Nephron progenitor cell (in vitro differentiated cells): ENCODE measurements at regions not wholly inside any gene's neighbourhood (a gene's known extent, or its start where the extent isn't known, plus 50 kb on each side); places are given as distances from the start of the nearest gene placed in this dataset.

Experiments
- DNase-seq: peaks from one replicate; pipeline ENCODE4 v3.0.0; 2021
- H3K27ac Mint-ChIP-seq: 2 replicates; pipeline ENCODE4 v1.8.0; 2021; ENCODE audit warnings: mild to moderate bottlenecking, moderate library complexity, mixed read lengths
- H3K27me3 Mint-ChIP-seq: 2 replicates; pipeline ENCODE4 v1.8.0; 2021; ENCODE audit warnings: mild to moderate bottlenecking, low read depth, mixed read lengths; ENCODE audit not compliant: poor library complexity
- H3K36me3 Mint-ChIP-seq: 2 replicates; pipeline ENCODE4 v1.8.0; 2021; ENCODE audit warnings: low read depth, mixed read lengths
- H3K4me1 Mint-ChIP-seq: 2 replicates; pipeline ENCODE4 v1.8.0; 2021; ENCODE audit warnings: mixed read lengths
- H3K4me3 Mint-ChIP-seq: 2 replicates; pipeline ENCODE4 v1.8.0; 2021; ENCODE audit warnings: mild to moderate bottlenecking, moderate library complexity, mixed read lengths
- H3K9me3 Mint-ChIP-seq: 2 replicates; pipeline ENCODE4 v1.8.0; 2021; ENCODE audit warnings: mild to moderate bottlenecking, moderate library complexity, mixed read lengths
- TF ChIP-seq, protein P1 (sequence below): fragments of 200-600 bp; sonication (generic); IDR thresholded peaks from 2 replicates; pipeline ENCODE4 v1.5.0; 2021; ENCODE audit warnings: antibody characterized with exemption

DNA sequence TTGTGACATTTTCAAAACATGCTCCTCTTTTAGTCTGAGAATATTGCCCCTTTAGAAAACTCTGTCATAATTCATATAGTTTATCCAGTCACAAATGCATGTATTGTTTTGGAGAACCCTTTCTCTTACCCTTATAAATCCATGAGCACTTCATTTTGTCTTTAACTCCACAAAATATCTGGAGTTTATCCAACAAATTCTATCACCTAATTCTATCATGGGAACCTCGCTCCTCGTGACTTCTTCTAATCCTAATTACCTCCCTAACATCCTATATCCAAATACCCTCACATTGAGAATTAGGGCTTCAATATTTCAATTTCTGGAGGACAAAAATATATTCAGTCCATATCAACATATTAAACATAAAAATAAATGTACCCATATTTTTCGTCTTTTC, 1565.9 kb downstream of the ARAP2 start:
- DNase-seq: no peak
- TF ChIP-seq, protein P1, sequence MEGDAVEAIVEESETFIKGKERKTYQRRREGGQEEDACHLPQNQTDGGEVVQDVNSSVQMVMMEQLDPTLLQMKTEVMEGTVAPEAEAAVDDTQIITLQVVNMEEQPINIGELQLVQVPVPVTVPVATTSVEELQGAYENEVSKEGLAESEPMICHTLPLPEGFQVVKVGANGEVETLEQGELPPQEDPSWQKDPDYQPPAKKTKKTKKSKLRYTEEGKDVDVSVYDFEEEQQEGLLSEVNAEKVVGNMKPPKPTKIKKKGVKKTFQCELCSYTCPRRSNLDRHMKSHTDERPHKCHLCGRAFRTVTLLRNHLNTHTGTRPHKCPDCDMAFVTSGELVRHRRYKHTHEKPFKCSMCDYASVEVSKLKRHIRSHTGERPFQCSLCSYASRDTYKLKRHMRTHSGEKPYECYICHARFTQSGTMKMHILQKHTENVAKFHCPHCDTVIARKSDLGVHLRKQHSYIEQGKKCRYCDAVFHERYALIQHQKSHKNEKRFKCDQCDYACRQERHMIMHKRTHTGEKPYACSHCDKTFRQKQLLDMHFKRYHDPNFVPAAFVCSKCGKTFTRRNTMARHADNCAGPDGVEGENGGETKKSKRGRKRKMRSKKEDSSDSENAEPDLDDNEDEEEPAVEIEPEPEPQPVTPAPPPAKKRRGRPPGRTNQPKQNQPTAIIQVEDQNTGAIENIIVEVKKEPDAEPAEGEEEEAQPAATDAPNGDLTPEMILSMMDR: no peak
- Mint-ChIP-seq H3K36me3 (no peaks in the 10 kb centered on the region), H3K4me1 (no peaks in the 10 kb centered on the region), H3K4me3 (no peak overlapping the region), H3K9me3 (no peaks in the 10 kb centered on the region), H3K27ac (no peak overlapping the region), H3K27me3 (no peaks in the 10 kb centered on the region)

DNA sequence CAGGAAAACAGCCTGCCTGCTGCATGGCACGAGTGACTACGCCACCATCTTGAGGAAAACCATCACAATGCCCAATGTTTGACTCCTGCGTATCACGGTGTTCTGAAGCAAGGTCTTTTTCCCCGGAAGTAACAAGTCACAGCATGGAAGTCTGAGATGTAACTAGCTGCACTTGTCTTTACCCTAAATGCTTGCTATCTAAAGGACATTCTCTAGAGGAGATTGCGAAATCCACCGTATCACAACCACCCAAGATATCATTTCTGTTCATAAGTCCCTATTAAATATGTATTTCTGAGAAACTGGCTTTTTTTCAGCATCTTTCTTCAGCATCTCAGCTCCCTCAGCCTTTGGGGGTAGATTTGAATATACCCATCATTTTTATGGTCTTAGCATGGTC, 1565.1 kb downstream of the ARAP2 start:
- H3K27ac Mint-ChIP-seq: no peak overlapping the region
- H3K36me3 Mint-ChIP-seq: no peaks in the 10 kb centered on the region
- no peaks in the 10 kb centered on the region for H3K9me3 Mint-ChIP-seq
- H3K27me3 Mint-ChIP-seq: no peaks in the 10 kb centered on the region
- H3K4me1 Mint-ChIP-seq: no peaks in the 10 kb centered on the region
- H3K4me3 Mint-ChIP-seq: no peak overlapping the region
- no peak for DNase-seq
- TF ChIP-seq, protein P1: no peak

DNA sequence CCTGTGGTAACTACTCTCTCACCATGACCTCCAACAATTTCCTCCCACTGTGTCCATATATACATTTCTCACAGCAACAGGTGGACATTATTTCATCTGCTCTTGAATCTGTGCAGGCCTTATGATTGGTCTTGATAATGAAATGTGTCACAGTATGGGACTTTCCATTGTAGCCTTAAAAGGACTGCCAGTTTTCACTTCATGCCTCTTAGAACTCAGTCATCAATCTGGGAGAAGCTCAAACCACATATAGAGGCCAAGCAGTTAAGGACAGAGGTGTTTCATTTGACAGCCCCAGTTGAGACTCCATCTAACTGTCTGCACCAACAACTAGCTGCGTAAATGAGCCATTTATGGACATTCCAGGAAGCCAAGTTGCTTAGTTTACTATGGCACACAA, 1534.8 kb downstream of the ARAP2 start:
- Mint-ChIP-seq H3K27me3 (no peaks in the 10 kb centered on the region), H3K4me1 (no peaks in the 10 kb centered on the region), H3K9me3 (peaks cover 46% of the 10 kb centered on the region), H3K4me3 (no peak overlapping the region), H3K36me3 (no peaks in the 10 kb centered on the region), H3K27ac (no peak overlapping the region)
- no peak for DNase-seq
- TF ChIP-seq, protein P1: no peak

DNA sequence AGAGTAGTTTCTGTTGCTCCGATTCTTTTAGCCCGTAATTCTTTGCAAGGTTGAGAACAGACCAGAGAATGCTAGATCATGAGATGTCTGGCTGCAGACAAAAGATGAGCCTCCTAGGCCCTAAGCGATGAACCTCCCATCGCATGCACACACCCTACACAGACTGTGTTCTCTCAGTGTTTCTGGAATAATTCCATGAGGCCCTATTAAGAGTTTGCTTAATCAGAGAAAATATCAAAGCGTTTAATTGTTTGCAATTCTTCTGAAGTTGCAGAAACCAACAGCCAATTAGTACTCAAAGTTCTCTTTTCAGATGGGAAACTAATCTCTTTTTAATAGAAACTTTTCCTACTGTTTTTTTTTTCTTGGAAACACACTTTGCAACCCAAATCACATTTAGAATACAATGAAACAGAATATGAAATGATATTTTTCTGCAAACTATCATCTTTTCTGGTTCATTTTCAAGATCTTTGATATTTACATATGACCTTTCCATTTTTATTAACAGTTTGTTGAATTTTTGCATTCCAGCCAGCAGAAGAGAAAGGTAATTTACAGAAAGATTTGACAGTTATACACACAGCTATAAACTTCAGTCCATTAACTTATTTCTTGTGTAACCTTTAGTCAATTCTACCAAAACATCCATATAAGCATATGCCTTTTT, 1525.6 kb downstream of the ARAP2 start:
- Mint-ChIP-seq H3K36me3 (no peaks in the 10 kb centered on the region), H3K4me1 (no peaks in the 10 kb centered on the region), H3K27ac (no peak overlapping the region), H3K4me3 (no peak overlapping the region), H3K27me3 (no peaks in the 10 kb centered on the region), H3K9me3 (no peaks in the 10 kb centered on the region)
- no peak for DNase-seq
- TF ChIP-seq, protein P1: no peak

DNA sequence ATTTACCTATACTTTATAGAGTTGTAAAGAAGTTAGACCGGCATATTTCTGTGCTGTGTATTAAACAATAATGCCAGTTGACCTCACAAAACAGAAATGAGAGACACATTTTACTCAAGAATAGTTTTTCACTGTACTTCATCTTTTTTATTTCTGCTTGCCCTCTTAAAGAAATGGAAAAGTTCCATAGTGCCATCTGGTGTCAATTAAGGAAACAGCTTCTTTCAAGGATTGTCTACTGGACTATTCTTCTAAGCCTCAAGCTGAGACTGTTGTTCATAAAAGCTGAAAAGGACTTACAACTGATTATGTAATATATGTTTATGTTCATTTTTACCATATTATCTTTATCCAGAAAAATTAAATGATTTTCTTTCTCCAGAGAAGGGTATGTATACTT, 1523.7 kb downstream of the ARAP2 start:
- H3K27me3 Mint-ChIP-seq: no peaks in the 10 kb centered on the region
- DNase-seq: no peak
- no peak overlapping the region for H3K4me3 Mint-ChIP-seq
- H3K36me3 Mint-ChIP-seq: no peaks in the 10 kb centered on the region
- no peaks in the 10 kb centered on the region for H3K4me1 Mint-ChIP-seq
- H3K27ac Mint-ChIP-seq: no peak overlapping the region
- TF ChIP-seq, protein P1: peak; percentile 65
- no peaks in the 10 kb centered on the region for H3K9me3 Mint-ChIP-seq

DNA sequence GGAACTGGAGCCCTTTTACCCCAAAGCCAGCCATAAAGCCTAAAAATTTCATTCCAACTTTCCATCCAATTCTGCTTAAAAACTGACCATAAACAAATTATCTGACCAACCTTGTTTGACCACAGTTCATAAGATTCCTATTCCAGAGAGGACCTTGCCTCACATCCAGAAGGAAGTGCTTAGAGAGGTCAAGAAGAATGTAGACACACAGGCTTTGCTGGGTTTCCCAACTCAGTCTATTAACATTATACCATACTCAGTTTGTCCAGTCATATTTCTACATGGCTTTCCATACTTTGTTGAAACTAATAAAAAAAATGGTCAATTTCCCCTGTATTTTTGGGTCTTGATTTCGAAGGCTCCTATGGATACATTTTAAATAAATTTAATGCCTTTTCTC, 1522.5 kb downstream of the ARAP2 start:
- H3K27ac Mint-ChIP-seq: no peak overlapping the region
- no peak overlapping the region for H3K4me3 Mint-ChIP-seq
- no peaks in the 10 kb centered on the region for H3K9me3 Mint-ChIP-seq
- TF ChIP-seq, protein P1: no peak
- DNase-seq: no peak
- H3K36me3 Mint-ChIP-seq: no peaks in the 10 kb centered on the region
- no peaks in the 10 kb centered on the region for H3K4me1 Mint-ChIP-seq
- no peaks in the 10 kb centered on the region for H3K27me3 Mint-ChIP-seq
